ENCODE measurements at regions not wholly inside any gene's neighbourhood (a gene's known extent, or its start where the extent isn't known, plus 50 kb on each side); places are given as distances from the start of the nearest gene placed in this dataset.

DNA sequence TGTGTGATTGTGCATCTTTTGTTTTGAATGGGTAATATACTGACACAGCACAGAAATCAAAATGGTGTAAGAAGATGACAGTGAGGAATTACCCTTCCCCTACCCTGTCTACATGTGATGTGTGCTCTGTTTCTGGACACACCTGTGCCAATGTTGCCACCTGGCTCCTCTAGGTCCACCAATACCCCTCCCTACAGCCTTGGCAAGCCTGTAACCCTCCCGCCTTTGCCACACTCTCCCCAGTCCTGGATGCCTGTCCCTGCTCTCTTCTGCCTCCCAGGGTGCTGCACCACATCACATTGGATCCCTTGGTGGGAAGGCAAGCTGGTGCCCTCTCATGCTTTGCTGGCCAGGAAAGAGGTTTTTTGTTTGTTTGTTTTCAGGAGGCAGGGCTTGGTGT lies 289.5 kb upstream of the N4BP1 start:
- peaks cover 0 to 34% (median 0%) of the 10 kb centered on the region in 3 donors for H3K27me3 ChIP-seq
- H3K27ac ChIP-seq = no peak overlapping the region
- no peak for DNase-seq
- no peak overlapping the region for H3K4me3 ChIP-seq
- no peak for TF ChIP-seq POLR2A (IDR thresholded peaks at IDR 0.05)
- TF ChIP-seq, protein P1, sequence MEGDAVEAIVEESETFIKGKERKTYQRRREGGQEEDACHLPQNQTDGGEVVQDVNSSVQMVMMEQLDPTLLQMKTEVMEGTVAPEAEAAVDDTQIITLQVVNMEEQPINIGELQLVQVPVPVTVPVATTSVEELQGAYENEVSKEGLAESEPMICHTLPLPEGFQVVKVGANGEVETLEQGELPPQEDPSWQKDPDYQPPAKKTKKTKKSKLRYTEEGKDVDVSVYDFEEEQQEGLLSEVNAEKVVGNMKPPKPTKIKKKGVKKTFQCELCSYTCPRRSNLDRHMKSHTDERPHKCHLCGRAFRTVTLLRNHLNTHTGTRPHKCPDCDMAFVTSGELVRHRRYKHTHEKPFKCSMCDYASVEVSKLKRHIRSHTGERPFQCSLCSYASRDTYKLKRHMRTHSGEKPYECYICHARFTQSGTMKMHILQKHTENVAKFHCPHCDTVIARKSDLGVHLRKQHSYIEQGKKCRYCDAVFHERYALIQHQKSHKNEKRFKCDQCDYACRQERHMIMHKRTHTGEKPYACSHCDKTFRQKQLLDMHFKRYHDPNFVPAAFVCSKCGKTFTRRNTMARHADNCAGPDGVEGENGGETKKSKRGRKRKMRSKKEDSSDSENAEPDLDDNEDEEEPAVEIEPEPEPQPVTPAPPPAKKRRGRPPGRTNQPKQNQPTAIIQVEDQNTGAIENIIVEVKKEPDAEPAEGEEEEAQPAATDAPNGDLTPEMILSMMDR (IDR thresholded peaks at IDR 0.05) = no peak
- no peak for TF ChIP-seq POLR2AphosphoS5 (IDR thresholded peaks at IDR 0.05)
- TF ChIP-seq EP300 (IDR thresholded peaks at IDR 0.05) = no peak
- H3K36me3 ChIP-seq = no peaks in the 10 kb centered on the region
- H3K4me1 ChIP-seq = no peaks in the 10 kb centered on the region
- intact Hi-C loops (cut with DNase I; ENCODE audit: low total_unique reads) = no loop called here
- WGBS, 5 donors = 69 to 75% (median 70%) methylated on average over 1 of the region's 1 CpG
- no peaks in the 10 kb centered on the region for H3K9me3 ChIP-seq

DNA sequence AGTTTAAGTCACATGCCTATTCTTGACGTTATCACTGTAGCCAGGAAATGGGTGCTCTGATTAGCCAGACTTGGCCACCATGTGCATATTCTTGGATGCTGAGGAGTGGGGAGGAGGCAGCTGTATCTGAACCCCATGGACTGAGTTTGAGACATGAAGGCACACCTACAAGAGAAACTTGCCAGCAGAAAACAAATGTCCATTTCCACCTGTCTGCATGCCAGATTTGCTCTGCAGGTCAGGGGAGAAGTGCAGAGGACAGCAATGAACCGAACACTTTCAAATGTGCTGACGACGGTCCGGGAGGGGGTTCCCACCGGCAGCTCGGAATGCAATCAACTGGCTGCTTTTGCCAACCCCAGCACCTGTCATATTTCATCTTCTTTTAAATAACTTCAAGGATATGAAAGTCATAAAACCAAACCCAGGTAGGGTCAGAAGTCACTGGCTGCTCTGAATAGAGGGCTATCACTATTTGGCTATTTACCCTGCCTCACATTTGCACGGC lies 287.8 kb upstream of the N4BP1 start:
- no peak for DNase-seq
- intact Hi-C loops (cut with DNase I; ENCODE audit: low total_unique reads) = no loop called here
- Histone ChIP-seq H3K27ac (no peak overlapping the region), H3K27me3 (peaks cover 0 to 25% (median 0%) of the 10 kb centered on the region in 3 donors), H3K9me3 (no peaks in the 10 kb centered on the region), H3K36me3 (no peaks in the 10 kb centered on the region), H3K4me1 (no peaks in the 10 kb centered on the region), H3K4me3 (no peak overlapping the region)
- TF ChIP-seq, protein P1 (IDR thresholded peaks at IDR 0.05) = no peak
- TF ChIP-seq EP300 (IDR thresholded peaks at IDR 0.05) (no peak), POLR2AphosphoS5 (IDR thresholded peaks at IDR 0.05) (no peak), POLR2A (IDR thresholded peaks at IDR 0.05) (no peak)
- 75 to 84% (median 76%) methylated on average over 8 of the region's 8 CpGs for WGBS, 5 donors

DNA sequence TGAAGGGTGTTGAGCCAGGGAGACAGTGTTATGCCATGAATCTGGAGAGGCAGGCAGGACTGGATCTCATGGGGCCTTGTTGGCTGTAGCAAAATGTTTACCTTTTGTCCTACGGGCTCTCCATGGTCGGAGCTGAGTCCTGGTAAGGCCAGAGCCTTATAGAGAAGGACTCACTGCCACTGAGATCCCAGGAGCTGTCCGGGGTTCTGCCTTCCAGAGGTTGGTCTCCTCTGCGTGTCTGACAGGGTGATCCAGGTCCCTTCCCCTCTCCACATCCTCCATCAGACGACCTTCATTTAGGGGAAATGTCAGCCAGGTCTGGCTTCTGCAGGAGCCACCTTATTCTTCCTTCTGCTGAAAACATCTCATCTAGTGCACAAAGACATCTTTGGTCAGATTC lies 285.2 kb upstream of the N4BP1 start:
- no peak overlapping the region for H3K27ac ChIP-seq
- intact Hi-C loops (cut with DNase I; ENCODE audit: low total_unique reads) = no loop called here
- H3K27me3 ChIP-seq = peaks cover 0 to 6% (median 0%) of the 10 kb centered on the region in 3 donors
- H3K4me3 ChIP-seq = no peak overlapping the region
- H3K9me3 ChIP-seq = no peaks in the 10 kb centered on the region
- no peak for TF ChIP-seq POLR2A (IDR thresholded peaks at IDR 0.05)
- TF ChIP-seq POLR2AphosphoS5 (IDR thresholded peaks at IDR 0.05) = no peak
- TF ChIP-seq, protein P1 (IDR thresholded peaks at IDR 0.05) = no peak
- TF ChIP-seq EP300 (IDR thresholded peaks at IDR 0.05) = no peak
- H3K36me3 ChIP-seq = no peaks in the 10 kb centered on the region
- no peaks in the 10 kb centered on the region for H3K4me1 ChIP-seq
- 28 to 41% (median 34%) methylated on average over 5 of the region's 5 CpGs for WGBS, 5 donors
- no peak for DNase-seq

DNA sequence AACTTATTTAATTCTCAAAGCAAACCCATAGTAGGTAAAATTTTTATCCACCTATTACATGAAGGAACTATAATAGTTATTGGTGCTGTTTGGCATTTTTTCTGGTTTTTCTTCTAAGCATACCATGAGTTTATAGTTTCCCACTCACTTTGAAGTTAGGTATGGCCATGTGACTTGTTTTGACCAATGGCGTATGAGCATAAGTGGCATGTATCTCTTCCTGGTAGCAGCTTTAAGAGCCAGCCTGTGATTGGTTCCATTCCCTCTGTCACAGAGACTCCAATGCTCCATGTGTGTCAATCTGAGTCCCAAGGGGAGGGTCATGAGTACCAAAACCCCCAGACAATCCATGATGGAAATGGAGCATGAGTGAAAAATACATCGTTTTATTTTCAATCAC lies 282.9 kb upstream of the N4BP1 start:
- TF ChIP-seq POLR2AphosphoS5 (IDR thresholded peaks at IDR 0.05) (no peak), POLR2A (IDR thresholded peaks at IDR 0.05) (no peak), EP300 (IDR thresholded peaks at IDR 0.05) (no peak)
- TF ChIP-seq, protein P1 (IDR thresholded peaks at IDR 0.05) = no peak
- WGBS, 5 donors = 88 to 96% (median 94%) methylated on average over 2 of the region's 2 CpGs
- DNase-seq = no peak

More for the DNA sequence above, 282.9 kb upstream of the N4BP1 start:
- Histone ChIP-seq H3K36me3 (no peaks in the 10 kb centered on the region), H3K4me1 (no peaks in the 10 kb centered on the region), H3K27me3 (peaks cover 0 to 6% (median 0%) of the 10 kb centered on the region in 3 donors), H3K9me3 (no peaks in the 10 kb centered on the region), H3K4me3 (no peak overlapping the region), H3K27ac (no peak overlapping the region)
- intact Hi-C loops (cut with DNase I; ENCODE audit: low total_unique reads) = no loop called here
